GM21390 (cell line): ENCODE measurements at regions not wholly inside any gene's neighbourhood (a gene's known extent, or its start where the extent isn't known, plus 50 kb on each side); places are given as distances from the start of the nearest gene placed in this dataset.
"Not testable (repeated sequence)": the region's sequence is repeated elsewhere in the genome, so short reads cannot be mapped to it uniquely, and the experiment has no call there.

Experiments
- ATAC-seq: cut with Tn5 transposase; IDR thresholded peaks from one replicate; pipeline ENCODE4 v1.9.1; 2021; ENCODE audit not compliant: unreplicated experiment

DNA sequence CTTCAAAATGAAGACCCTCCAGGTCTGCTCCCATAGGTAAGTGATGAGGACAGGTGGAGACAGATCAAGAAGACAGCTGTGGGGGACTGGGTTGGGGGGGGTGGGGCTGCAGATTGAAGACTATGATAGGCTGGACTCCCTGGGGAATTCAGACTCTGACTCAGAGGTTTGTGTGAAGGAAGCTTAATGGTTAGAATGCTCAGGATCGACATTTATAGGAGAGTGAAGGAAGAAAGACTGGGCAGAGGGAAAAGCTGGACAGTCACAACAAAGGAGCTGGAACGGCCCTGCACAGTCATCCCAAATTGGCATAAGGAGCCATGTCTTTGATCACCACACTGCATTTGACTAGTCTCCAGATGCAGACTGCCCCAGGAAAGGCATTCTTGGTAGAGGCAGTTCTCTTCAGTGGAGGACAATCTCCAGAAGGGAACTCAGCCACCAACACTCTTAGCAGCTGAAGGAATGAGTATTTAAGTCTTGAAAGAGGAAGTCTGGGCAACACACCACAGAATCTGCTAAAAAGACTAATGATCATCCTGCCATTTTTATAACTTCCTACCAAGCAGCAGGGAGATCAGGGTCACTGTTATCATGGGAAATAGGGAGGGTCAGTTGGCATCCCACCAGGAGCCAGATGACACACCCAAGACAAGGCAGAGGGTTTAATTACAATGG lies 120.0 kb upstream of the ZC3H11B start:
- no peak for ATAC-seq

DNA sequence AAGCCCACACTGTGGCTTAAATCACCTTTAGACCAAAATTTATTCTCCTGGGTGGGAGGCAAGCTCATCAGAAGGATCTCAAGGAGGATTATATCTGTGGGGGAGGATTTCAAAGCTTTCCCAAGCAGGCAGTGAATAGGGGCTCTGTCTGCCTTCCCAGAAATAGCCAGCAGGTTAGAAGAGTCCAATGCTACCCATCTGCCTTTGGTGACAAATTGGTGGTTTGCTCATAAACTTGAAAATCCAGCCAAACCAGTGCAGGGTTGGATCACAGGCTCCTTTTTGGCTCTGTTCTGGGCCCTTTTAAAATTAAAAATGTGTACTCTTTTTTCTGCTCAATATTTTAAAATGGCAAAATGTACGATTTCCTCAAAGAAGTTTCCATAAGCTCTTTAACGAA lies 118.9 kb upstream of the ZC3H11B start:
- no peak for ATAC-seq

DNA sequence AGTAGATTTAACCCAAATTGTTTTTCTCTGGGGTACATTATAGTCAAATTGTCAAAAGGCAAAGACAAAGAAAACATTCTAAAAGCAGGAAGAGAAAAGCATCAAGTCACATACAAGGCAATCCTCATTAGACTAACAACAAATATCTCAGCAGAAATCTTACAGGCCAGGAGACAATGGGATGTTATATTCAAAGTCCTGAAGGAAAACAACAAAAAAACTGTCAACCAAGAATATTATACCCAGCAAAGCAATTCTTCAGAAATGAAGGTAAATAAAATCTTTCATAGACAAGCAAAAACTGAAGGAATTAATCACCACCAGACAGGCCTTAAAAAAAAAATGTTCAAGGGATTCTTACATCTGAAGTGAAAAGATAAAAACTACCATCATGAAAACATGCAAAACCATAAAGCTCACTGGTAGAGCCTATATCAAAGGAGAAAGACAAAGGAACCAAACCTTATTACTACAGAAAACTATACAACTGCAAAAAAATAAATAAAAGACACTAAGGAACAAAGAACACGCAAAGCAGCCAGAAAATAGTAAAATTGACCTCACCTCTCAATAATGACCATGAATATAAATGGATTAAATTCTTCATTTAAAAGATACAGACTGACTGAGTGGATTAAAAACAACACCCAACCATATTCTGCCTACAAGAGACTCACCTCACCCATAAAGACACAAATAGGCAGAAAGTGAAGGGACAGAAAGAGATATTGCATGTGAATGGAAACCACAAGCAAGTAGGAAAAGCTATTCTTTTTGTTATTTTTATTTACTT lies 113.8 kb upstream of the ZC3H11B start:
- ATAC-seq = no peak

DNA sequence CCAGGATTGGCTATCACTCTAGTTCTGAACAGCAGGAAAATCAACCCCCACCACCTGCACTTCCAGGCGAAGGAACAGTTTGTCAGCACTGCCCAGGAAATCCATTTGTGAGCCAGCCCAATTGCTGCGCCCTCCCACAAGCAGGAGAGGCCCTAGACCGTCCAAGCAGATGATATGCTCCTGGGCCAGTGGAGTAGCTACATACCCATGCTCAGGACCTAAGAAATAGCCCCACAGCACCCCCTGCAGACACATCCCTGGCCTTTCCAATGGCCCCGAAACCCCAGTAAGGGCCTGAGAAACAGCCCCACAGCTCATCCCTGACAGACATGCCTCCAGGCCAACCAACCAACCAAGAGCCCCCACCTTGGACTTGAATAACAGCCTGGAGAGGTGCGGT lies 111.5 kb upstream of the ZC3H11B start:
- no peak for ATAC-seq

DNA sequence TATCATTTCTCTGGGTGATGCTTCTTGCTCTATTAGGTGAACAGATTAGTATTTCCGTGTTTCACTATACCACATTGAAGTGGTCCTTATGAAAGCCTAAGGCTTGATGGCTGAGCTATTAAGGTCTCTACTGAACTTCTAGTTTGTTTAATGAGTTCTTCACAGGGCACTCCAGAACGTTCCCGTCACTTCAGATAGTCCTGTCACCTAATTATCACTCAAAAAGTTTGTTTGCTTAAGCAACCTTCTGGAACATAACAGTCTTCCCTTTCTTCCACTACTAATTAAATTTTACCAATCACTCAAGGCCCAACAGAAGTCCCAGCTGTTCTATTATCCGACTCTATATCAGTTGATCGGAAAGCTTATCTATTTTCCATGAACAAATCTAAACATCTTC lies 104.6 kb upstream of the ZC3H11B start:
- ATAC-seq = no peak

DNA sequence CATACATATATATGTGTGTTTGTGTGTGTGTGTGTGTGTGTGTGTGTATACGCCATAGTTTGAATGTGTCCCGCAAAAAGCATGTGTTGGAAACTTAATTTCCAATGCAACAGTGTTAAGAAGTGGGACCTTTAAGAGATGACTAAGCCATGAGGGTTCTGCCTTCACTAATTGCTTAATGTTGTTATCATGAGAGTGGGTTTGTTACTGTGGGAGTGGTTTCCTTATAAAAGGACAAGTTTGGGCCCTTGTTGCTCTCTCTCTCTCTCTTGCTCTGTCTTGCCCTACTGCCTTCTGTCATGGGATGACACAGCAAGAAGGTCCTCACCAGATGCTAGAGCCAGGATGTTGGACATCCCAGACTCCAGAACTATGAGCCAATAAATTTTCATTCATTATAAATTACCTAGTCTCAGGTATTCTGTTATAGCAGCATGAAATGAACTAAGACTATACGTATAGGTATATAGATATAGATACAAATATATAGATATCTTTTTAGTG lies 103.8 kb upstream of the ZC3H11B start:
- no peak for ATAC-seq

DNA sequence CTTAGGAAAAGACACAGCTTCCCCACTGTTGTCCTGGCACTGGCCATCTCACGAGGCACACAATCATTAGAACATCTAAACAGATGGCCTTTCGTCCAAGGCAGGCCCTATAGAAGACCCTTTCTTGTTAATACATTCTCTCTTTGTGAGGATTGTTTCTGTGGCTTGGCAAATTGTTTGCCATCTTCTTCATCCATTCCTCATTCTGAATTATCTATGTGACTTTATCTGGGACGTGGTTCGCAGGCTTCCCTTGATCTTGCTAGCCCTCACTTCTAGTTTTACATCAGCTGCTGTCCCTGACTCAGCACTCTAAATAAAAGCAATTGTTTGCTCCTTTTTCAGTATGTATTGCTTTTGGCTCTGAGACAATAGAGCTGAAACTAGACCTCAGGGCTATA lies 101.1 kb upstream of the ZC3H11B start:
- no peak for ATAC-seq

DNA sequence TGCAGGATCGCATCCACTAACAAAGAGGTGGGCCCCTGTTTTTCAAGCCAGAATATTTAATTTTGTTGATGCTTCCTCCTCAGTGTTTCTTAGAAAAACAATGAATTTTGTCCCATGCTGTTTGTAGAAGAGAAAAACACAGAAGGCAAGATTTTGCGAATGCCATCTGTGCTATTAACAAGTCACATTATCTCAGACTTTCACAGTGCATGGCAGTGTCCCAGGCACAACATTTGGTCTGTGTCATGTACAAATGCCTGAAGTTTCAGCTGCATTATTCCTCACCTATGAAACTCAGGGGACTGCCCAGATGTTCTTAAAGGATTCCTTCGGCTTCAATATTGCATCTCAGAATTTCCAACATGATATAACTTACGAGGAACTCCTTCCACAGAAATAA lies 99.6 kb upstream of the ZC3H11B start:
- ATAC-seq = no peak

DNA sequence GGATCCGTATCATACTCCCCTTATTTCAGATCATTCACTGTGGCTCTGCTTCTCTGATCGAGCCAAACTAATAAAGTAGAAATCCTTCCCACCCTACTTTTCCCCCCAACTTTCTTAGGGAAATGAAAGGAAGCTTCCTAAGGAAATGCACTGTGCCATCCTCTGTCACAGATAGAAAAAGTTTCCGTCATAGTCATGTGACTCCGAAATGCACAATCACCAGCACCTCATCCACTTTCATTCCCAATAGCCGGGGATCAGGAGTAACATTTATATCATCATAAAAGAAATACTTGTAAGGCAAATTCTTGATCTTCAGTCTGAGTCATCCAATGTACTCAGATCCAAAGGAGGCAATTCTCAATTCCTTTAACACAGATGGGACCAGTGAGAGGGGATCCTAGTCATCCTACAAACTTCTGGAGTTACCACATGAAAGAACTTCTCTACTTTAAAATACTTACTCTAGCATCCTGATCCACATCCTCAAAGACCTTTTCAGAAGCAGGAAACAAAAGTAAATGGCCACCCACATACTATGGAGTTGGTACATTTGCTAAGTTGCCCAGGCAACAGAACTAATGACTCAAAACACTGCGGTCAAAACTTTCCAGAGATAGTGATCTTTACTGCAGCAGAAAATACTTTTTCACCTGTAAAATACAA lies 97.8 kb upstream of the ZC3H11B start:
- no peak for ATAC-seq

DNA sequence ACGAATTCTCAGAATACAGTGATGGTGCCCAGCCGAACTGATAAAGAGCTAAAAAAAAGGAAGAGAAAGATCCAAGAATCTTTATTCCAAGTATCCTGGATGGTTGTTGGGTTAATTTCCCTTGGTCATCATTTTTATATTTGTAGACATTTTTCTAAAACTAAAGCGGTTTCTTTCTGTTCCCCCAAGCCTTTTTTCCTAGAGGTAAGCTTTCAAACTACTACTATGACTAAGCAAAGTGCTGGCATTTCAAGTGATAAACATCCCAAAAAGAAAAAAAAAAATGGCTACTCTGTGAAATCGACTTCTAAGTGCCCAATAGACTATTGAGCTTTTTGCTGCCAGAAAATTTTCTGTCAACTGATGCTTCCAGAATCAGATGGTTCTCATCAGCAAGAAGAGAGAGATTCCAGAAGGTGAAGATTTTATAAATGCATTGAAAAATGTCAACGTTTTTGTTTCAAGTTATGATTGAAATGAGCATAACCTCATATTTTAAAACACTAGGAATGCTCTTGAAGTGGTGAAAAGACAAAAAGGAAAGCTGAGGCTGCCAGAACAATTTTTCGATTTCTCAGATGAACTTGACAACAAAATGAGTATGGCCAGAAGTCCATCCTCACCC lies 96.1 kb upstream of the ZC3H11B start:
- no peak for ATAC-seq

DNA sequence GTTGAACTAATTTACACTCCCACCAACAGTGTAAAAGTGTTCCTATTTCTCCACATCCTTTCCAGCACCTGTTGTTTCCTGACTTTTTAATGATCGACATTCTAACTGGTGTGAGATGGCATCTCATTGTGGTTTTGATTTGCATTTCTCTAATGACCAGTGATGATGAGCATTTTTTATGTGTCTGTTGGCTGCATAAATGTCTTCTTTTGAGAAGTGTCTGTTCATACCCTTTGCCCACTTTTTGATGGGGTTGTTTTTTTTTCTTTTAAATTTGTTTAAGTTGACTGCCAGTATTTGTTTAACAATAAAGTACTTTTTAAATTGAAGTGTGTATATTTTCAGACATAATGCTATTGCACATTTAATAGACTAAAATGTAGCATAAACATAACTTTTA lies 95.0 kb upstream of the ZC3H11B start:
- ATAC-seq = not testable (repeated sequence)

DNA sequence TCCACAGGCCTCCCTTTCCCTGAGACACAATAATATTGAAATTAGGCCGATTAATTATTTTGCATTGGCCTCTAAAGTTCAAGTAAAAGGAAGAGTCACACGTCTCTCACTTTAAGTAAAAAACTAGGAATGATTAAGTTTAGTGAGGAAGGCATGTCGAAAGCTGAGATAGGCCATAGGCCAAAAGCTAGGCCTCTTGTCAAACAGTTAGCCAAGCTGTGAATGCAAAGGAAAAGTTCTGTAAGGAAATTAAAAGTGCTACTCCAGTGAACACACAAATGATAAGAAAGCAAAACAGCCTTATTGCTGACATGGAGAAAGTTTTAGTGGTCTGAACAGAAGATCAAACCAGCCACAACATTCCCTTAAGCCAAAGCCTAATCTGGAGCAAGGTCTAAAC lies 91.4 kb upstream of the ZC3H11B start:
- not testable (repeated sequence) for ATAC-seq

DNA sequence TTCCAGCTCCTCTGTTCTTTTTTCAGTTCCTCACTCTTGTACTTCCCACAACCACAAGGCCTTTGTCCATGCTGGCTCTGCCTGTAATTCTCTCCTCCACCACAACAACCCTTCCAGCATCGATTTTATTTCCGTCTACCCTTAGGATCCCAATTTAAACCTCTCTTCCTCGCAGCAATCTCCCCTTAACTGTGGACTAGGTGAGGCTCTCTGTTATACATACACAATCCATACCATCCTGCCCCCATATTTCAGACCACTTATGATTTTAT lies 90.4 kb upstream of the ZC3H11B start:
- no peak for ATAC-seq

DNA sequence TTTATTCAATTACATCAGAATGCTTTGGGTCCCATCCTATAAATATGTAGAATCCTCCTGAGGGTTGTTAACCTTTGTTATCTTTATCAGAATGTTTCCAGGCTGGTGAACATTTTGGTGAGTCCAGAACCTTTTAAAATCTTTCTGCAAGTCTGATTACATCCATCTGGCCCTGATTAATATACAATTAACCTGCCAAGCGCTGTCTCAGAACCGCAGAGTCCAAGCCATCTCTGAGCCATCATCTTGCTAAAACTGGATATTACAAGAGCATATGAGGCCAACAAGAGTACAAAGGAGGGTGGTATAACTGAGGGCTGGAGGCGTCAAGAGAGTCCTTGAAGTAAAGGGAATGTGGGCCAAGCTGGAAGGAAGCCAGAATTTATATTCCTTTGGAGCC lies 88.6 kb upstream of the ZC3H11B start:
- no peak for ATAC-seq

DNA sequence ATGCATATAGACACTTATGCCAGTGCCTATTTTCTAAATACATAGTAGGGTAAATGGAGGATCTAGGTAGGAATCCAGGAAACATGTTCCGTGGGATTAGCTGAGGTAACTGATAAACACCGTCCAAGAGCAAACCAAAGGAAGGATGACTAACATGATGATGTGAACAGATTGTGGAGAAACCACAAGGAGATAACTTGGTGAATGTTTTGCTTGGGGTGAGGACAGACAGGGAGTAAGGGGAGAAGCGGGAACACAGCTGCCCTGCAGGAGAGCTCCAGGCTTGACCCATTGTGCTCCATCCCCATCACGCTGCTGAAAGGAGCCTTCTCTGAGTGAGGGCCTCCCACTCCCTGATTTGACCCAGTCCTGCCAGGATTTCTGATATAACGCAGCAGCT lies 87.0 kb upstream of the ZC3H11B start:
- no peak for ATAC-seq

DNA sequence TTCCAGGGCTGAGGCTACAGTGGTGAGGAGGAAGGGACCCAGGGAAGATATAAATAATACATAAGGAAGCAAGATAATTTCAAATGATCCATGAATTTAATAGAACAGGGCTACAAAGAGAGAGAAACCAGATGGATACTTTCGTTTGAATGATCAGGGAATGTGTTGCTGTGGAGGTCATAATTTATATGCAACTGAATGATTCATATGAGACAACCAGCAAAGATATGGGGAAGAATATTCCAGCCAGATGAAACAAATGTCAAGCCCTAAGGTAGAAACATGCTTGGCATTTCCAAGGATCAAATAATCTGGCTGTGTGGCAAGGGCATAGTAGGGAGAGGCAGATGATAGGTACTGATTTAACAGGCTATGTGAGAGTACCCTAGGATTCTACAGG lies 84.8 kb upstream of the ZC3H11B start:
- ATAC-seq = no peak

DNA sequence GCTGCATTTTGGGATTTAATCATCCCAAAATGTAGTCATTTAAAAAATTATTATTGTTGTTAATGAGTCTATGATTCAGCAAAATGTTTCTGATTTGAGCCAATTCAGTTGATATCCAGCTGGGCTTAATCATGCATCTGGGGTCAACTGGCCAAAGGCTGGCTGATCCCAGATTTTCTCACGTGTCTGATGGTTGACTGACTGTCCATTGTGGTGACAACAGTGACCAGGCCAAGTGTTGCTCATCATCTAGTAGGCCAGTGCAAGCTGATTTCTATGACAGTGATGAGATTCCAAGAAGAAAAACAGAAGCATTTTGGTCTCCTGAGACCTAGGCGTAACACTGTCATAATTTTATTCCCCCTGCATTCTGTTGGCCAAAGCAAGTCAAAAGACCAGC lies 80.1 kb upstream of the ZC3H11B start:
- ATAC-seq = no peak

DNA sequence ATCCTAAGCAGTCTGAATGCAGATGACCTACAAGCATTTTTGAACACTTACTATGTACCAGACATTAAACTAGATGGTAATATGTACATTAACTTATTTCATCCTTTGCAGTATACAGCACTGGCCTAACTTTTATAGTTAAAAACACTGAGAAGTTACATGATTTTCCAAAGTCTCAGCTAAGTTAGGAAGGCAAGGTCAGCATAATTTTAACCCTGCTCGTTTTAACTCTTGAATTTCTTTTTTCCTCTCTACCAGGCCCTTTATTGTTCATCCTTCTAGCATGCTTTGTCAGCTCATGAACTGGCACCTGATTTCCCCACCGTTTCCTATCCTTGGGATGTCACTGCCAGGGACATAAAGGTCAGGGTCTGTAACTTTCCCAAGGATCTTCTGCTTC lies 76.9 kb upstream of the ZC3H11B start:
- no peak for ATAC-seq

DNA sequence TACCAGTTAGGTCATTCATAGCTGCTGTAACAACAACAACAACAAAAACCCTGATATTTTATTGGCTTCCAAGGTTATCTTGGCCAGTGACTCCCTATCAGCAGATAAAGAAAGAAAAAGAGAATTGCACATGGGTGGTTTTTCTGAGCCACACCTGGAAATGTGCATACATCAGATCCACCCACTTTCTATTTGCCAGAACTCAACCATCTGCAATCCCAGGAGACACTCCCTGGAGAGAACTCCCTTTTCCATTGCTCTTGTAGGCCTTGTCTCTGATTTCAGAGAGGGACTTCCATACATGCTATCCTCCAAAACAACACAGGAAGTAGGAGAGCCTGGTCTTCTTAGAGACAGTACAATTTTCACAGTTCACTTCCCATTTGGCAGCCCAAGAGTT lies 74.9 kb upstream of the ZC3H11B start:
- ATAC-seq = no peak

DNA sequence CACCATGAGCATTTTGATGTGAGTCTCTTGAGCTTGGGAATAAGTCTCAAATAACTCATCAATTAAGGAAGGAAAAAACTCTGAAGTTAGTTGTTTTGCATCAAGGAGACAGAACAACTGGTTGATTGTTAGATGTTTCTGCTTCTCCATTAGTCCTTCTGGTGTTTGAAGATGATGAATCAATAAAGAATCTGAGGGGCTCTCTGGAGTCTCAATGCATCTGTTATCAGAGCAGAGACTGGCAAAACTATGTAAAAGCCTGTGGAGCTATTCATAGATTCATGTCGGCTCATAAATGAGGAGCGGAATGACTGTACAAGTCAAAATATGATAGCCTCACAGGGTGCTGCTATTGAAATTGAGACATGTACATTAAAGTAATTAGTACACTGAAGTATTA lies 73.3 kb upstream of the ZC3H11B start:
- ATAC-seq = no peak

DNA sequence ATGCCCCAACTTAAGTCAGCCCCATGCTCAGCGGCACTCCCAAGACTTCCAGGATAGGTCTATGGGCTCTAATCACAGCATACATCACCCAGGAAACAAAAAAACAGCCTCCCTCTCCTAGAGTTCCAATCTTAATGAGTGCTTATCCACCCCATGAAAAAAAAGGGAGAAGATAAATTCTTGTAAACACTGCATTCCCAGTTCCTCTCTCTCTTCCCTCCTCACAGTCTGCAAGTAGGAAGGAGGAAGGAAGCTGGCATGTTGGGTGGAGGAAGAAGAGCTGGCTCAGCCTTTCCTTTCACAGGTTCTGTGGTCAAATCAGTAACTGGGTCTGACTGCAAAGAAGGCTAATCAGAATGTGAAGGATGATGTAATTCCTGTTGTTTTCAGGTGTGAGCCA lies 69.9 kb upstream of the ZC3H11B start:
- no peak for ATAC-seq

DNA sequence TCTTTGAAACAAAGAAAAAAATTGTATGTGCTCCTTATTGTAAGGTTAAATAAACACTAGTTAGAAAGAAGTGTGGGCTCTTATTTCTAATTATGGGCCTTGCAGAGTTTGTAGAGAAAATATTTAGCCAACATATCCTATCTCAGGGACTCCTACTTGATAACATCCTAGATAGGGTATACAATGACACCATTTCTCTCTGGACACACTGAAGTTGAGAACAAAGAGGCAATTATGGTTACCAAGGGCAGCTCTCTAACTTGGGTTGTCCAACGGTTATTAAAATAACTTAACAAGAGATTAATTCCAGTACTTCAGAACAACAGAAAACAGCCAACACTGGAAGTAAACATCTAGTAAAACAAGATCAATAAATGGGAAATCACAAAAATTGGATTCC lies 69.0 kb upstream of the ZC3H11B start:
- no peak for ATAC-seq
